ENCODE measurements at regions not wholly inside any gene's neighbourhood (a gene's known extent, or its start where the extent isn't known, plus 50 kb on each side); places are given as distances from the start of the nearest gene placed in this dataset.

- Histone ChIP-seq H3K9me3 (peaks cover 2% of the 10 kb centered on the region; the same call in 1 of the 3 replicates), H3K4me2 (no peak overlapping the region), H3K4me1 (peaks cover 23% of the 10 kb centered on the region), H3K27ac (no peak overlapping the region), H3K4me3 (no peak overlapping the region)
- no peak for ATAC-seq
- 59% methylated on average over 4 of the region's 4 CpGs for WGBS (ENCODE audit: missing lambda C conversion rate)
- ChIA-PET POLR2A (no interaction called here), CTCF (no interaction called here)
- DNase-seq (ENCODE audit: low read depth in 1 of 2, low spot score in 1 of 2): no peak
- TF ChIP-seq EP300 (IDR thresholded peaks at IDR 0.05) (no peak), USF2 (IDR thresholded peaks at IDR 0.05) (no peak), REST (IDR thresholded peaks at IDR 0.05) (no peak), POLR2A (IDR thresholded peaks at IDR 0.05; ENCODE audit: low read length) (no peak)
- no peak for FAIRE-seq
Observed at GRCh38 chr5:125313555-125313954, 567.1 kb upstream of the ZNF608 start.

GRCh38 chr5:125315306-125315705 lies 568.9 kb upstream of the ZNF608 start:
- no peak overlapping the region for H3K4me3 ChIP-seq
- WGBS (ENCODE audit: missing lambda C conversion rate): 72% methylated on average over 1 of the region's 1 CpG
- no peak overlapping the region for H3K4me2 ChIP-seq
- H3K27ac ChIP-seq: no peak overlapping the region
- no peak for ATAC-seq
- DNase-seq (ENCODE audit: low read depth in 1 of 2, low spot score in 1 of 2): no peak
- FAIRE-seq: no peak
- POLR2A ChIA-PET: no interaction called here
- TF ChIP-seq RNF2 (IDR thresholded peaks at IDR 0.05; ENCODE audit: borderline replicate concordance, low read depth): no peak
- no peak for TF ChIP-seq NPAS2 (CRISPR knock-in tag; IDR thresholded peaks at IDR 0.05; ENCODE audit: borderline replicate concordance)
- no peak for TF ChIP-seq CBX2 (IDR thresholded peaks at IDR 0.05; ENCODE audit: borderline replicate concordance, low read depth)
- TF ChIP-seq MAX (IDR thresholded peaks at IDR 0.05): no peak
- TF ChIP-seq REST (IDR thresholded peaks at IDR 0.05): no peak
- TF ChIP-seq CHD2 (IDR thresholded peaks at IDR 0.05; ENCODE audit: low read length, partially characterized antibody): no peak
- TF ChIP-seq FOXS1 (CRISPR knock-in tag; IDR thresholded peaks at IDR 0.05): no peak
- TF ChIP-seq HDAC2 (IDR thresholded peaks at IDR 0.05): no peak
- TF ChIP-seq FOSL2 (IDR thresholded peaks at IDR 0.05): no peak
- TF ChIP-seq FOSL2 (CRISPR knock-in tag; IDR thresholded peaks at IDR 0.05): no peak
- TF ChIP-seq NR3C1 (IDR thresholded peaks at IDR 0.05): no peak
- no peak for TF ChIP-seq MAZ (IDR thresholded peaks at IDR 0.05; ENCODE audit: borderline replicate concordance, low read depth, low read length)
- TF ChIP-seq RCOR1 (IDR thresholded peaks at IDR 0.05; ENCODE audit: low read depth, low read length): no peak
- no peak for TF ChIP-seq CBX8 (IDR thresholded peaks at IDR 0.05)
- TF ChIP-seq BCL3 (IDR thresholded peaks at IDR 0.05): no peak
- TF ChIP-seq RAD21 (conservative IDR thresholded peaks at IDR 0.05 in 1 of 2, IDR thresholded peaks at IDR 0.05 in 1 of 2): no peak
- TF ChIP-seq HES2 (IDR thresholded peaks at IDR 0.05): no peak
- no peak for TF ChIP-seq ZC3H11A (IDR thresholded peaks at IDR 0.05)
- TF ChIP-seq HMGXB4 (CRISPR knock-in tag; IDR thresholded peaks at IDR 0.05; ENCODE audit: borderline replicate concordance): no peak
- TF ChIP-seq ESRRA (IDR thresholded peaks at IDR 0.05; ENCODE audit: borderline replicate concordance, low read length): no peak
- peaks cover 2% of the 10 kb centered on the region; the same call in 1 of the 3 replicates for H3K9me3 ChIP-seq
- H3K4me1 ChIP-seq: peaks cover 23% of the 10 kb centered on the region
- CTCF ChIA-PET: no interaction called here
